ENCODE measurements at regions not wholly inside any gene's neighbourhood (a gene's known extent, or its start where the extent isn't known, plus 50 kb on each side); places are given as distances from the start of the nearest gene placed in this dataset.
"Not testable (repeated sequence)": the region's sequence is repeated elsewhere in the genome, so short reads cannot be mapped to it uniquely, and the experiment has no call there.

DNA sequence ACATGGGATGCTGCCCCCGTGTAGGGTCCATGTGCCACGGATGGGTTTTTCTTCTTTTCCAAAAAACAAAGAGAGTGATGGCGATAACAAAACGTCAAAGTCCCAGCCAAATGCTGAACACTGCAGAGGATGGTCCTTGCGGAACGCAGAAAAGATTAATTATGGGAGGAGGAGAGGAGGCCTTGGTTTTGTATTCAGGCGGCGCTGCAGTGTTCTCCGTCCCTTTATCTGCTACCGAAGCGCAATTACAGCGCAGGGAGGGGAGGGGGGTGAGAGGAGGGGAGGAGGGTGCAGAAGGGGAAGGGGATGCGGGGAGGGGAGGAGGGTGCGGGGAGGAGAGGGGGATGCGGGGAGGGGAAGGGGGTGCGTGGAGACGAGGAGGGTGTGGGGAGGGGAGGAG is 131.8 kb upstream of the PRKCQ start:
- Histone ChIP-seq H3K27me3 (peaks cover 0 to 16% of the 10 kb centered on the region in 2 donors), H3K4me3 (no peak overlapping the region), H3K36me3 (no peaks in the 10 kb centered on the region), H3K27ac (no peak overlapping the region), H3K9me3 (no peaks in the 10 kb centered on the region), H3K4me1 (no peaks in the 10 kb centered on the region)
- DNase-seq (ENCODE audit: low spot score in 2 of 2): no peak
- 57 to 65% methylated on average over 17 of the region's 17 CpGs for WGBS, 2 donors
- TF ChIP-seq, protein P1, sequence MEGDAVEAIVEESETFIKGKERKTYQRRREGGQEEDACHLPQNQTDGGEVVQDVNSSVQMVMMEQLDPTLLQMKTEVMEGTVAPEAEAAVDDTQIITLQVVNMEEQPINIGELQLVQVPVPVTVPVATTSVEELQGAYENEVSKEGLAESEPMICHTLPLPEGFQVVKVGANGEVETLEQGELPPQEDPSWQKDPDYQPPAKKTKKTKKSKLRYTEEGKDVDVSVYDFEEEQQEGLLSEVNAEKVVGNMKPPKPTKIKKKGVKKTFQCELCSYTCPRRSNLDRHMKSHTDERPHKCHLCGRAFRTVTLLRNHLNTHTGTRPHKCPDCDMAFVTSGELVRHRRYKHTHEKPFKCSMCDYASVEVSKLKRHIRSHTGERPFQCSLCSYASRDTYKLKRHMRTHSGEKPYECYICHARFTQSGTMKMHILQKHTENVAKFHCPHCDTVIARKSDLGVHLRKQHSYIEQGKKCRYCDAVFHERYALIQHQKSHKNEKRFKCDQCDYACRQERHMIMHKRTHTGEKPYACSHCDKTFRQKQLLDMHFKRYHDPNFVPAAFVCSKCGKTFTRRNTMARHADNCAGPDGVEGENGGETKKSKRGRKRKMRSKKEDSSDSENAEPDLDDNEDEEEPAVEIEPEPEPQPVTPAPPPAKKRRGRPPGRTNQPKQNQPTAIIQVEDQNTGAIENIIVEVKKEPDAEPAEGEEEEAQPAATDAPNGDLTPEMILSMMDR (IDR thresholded peaks at IDR 0.05): no peak
- TF ChIP-seq POLR2A (IDR thresholded peaks at IDR 0.05) (no peak), EP300 (IDR thresholded peaks at IDR 0.05) (no peak)

DNA sequence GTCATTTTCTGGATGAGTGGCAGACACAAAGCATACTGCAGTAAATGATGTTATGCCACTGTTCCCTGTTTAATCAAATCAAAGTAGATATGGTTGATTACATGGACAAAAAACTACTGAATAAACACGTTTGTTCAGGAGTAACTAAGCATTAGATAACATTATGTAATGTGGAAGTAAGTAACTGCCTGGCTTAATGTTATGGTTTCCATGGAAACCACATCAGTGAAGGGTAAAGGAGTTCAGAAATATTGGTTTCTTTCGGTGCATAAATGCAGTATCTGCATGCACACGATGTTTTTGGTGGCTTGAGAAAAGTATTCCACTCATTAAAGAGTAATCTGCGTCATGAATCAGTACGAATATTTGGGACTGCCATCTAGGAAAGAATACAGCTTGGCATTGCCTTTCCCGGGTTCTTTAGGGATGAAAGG is 131.3 kb upstream of the PRKCQ start:
- Histone ChIP-seq H3K9me3 (no peaks in the 10 kb centered on the region), H3K27me3 (peaks cover 0 to 16% of the 10 kb centered on the region in 2 donors), H3K4me3 (no peak overlapping the region), H3K27ac (no peak overlapping the region), H3K4me1 (no peaks in the 10 kb centered on the region), H3K36me3 (no peaks in the 10 kb centered on the region)
- 76 to 83% methylated on average over 6 of the region's 6 CpGs for WGBS, 2 donors
- no peak for DNase-seq (ENCODE audit: low spot score in 2 of 2)
- TF ChIP-seq EP300 (IDR thresholded peaks at IDR 0.05) (no peak), POLR2A (IDR thresholded peaks at IDR 0.05) (no peak)
- TF ChIP-seq, protein P1 (IDR thresholded peaks at IDR 0.05): no peak

DNA sequence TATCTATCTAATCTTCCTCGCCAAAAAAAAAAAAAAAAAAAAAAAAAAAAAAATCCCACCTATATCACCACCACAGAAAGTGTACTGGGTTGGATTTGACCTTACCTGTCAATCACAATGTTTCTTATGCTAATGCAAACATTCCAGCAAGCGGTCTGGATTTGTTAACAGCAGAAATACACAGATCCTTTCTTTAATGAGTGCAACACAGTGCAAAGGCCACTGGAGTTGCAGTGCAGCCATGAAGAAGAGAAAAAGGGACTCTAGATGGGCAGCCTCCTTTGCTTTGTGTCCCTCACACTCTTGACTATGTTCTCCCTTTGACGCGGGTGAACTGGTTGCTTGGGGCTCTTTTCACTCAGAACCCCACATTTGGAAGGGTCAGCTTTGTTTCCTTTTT is 127.3 kb upstream of the PRKCQ start:
- H3K27ac ChIP-seq: no peak overlapping the region
- H3K4me3 ChIP-seq: no peak overlapping the region
- peaks cover 0 to 6% of the 10 kb centered on the region in 2 donors for H3K27me3 ChIP-seq
- TF ChIP-seq, protein P1 (IDR thresholded peaks at IDR 0.05): no peak
- TF ChIP-seq EP300 (IDR thresholded peaks at IDR 0.05) (no peak), POLR2A (IDR thresholded peaks at IDR 0.05) (no peak)
- H3K36me3 ChIP-seq: no peaks in the 10 kb centered on the region
- H3K9me3 ChIP-seq: no peaks in the 10 kb centered on the region
- 75 to 85% methylated on average over 4 of the region's 4 CpGs for WGBS, 2 donors
- H3K4me1 ChIP-seq: no peaks in the 10 kb centered on the region
- DNase-seq (ENCODE audit: low spot score in 2 of 2): no peak

DNA sequence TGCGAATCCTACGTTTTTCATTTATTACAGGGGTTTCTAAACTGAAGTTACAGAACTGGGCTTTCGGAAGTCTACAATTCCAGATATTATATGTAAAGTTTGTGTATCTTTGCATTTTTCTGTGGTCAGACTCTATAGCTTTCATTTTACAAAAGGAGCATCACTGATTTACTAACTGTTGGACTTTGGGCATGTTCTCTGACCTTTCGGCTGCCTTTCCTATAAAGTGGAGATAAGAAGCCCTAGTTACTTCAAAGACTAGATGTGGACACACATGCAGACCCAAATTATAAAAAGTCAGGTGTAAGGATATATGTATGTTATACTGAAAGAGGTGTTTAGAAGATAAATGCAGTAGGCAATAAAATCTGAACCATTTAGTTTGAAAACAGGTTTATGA is 126.6 kb upstream of the PRKCQ start:
- TF ChIP-seq POLR2A (IDR thresholded peaks at IDR 0.05) (no peak), EP300 (IDR thresholded peaks at IDR 0.05) (no peak)
- TF ChIP-seq, protein P1 (IDR thresholded peaks at IDR 0.05): no peak
- no peak overlapping the region for H3K27ac ChIP-seq
- no peaks in the 10 kb centered on the region for H3K36me3 ChIP-seq

DNA sequence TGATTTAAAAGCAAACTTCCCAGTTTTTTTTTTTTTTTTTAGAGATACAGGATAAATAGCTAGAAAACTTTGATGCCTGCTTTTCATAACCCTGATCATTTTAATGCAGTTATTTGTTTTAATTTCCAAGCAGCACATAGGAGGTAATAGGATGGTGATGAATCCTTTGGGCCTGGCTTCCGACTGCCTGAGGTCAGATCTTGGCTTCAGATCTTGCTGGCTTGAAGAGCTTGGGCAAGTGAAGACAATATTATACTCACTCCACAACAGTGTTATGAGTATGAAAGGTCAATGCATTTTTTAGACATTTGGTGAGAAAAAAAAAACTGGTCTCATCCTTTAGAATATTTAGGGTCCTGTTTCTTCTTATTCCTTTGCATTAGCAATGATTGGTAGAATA is 124.8 kb upstream of the PRKCQ start:
- H3K4me1 ChIP-seq: no peaks in the 10 kb centered on the region
- H3K27ac ChIP-seq: no peak overlapping the region
- TF ChIP-seq EP300 (IDR thresholded peaks at IDR 0.05) (no peak), POLR2A (IDR thresholded peaks at IDR 0.05) (no peak)
- TF ChIP-seq, protein P1 (IDR thresholded peaks at IDR 0.05): no peak
- DNase-seq (ENCODE audit: low spot score in 2 of 2): no peak
- H3K9me3 ChIP-seq: no peaks in the 10 kb centered on the region
- peaks cover 0 to 6% of the 10 kb centered on the region in 2 donors for H3K27me3 ChIP-seq
- no peak overlapping the region for H3K4me3 ChIP-seq
- WGBS, 2 donors: 54 to 55% methylated on average over 1 of the region's 1 CpG
- H3K36me3 ChIP-seq: no peaks in the 10 kb centered on the region

More for the DNA sequence above, 126.6 kb upstream of the PRKCQ start:
- Histone ChIP-seq H3K4me3 (no peak overlapping the region), H3K9me3 (no peaks in the 10 kb centered on the region), H3K4me1 (no peaks in the 10 kb centered on the region), H3K27me3 (peaks cover 0 to 6% of the 10 kb centered on the region in 2 donors)
- no peak for DNase-seq (ENCODE audit: low spot score in 2 of 2)
- WGBS, 2 donors: 72 to 73% methylated on average over 4 of the region's 4 CpGs

DNA sequence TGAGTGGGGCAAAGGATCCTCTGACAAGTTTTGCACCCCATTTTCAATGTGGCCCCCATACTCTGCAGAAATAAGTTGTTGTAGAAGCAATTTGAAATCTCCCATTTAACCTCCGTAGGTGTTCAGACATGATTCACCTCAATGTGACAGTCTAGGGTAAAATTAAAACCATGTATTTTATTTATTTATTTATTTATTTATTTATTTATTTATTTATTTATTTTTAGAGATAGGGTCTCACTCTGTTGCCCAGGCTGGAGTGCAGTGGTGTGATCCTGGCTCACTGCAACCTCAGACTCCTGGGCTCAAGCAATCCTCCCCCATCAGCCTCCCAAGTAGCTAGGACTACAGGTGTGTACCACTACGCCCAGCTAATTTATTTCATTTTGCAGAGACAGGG is 122.8 kb upstream of the PRKCQ start:
- H3K36me3 ChIP-seq; H3K4me1 ChIP-seq; H3K27me3 ChIP-seq; DNase-seq (ENCODE audit: low spot score in 2 of 2); H3K9me3 ChIP-seq; H3K4me3 ChIP-seq; H3K27ac ChIP-seq: not testable (repeated sequence)
- 81 to 96% methylated on average over 2 of the region's 2 CpGs for WGBS, 2 donors
